Effector memory CD8-positive, alpha-beta T cell (primary cell): ENCODE measurements at regions not wholly inside any gene's neighbourhood (a gene's known extent, or its start where the extent isn't known, plus 50 kb on each side); places are given as distances from the start of the nearest gene placed in this dataset.
"Not testable (repeated sequence)": the region's sequence is repeated elsewhere in the genome, so short reads cannot be mapped to it uniquely, and the experiment has no call there.

Source experiments
- ATAC-seq: fragments of 150-1000 bp; cut with Tn5 transposase; replicated peaks from 2 replicates; pipeline ENCODE4 v1.10.0; 2021; ENCODE audit warnings: mild to moderate bottlenecking, moderate library complexity
- DNase-seq, 3 experiments: peaks; one replicate each; pipeline ENCODE4 v3.0.0; 2021
- H3K27ac Mint-ChIP-seq, 2 donors: one replicate each; pipeline ENCODE4 v1.8.0; 2022; ENCODE audit warnings: mild to moderate bottlenecking in 2 of 2, mixed read lengths in 2 of 2, moderate library complexity in 2 of 2
- H3K27me3 Mint-ChIP-seq, 2 donors: one replicate each; pipeline ENCODE4 v1.8.0; 2022; ENCODE audit warnings: mixed read lengths in 2 of 2
- H3K36me3 Mint-ChIP-seq: one replicate; pipeline ENCODE4 v1.8.0; 2022; ENCODE audit warnings: mild to moderate bottlenecking, moderate library complexity, mixed read lengths; ENCODE audit not compliant: insufficient read depth
- H3K4me1 Mint-ChIP-seq, 2 donors: one replicate each; pipeline ENCODE4 v1.8.0; 2022; ENCODE audit warnings: low read depth in 2 of 2, mixed read lengths in 2 of 2
- H3K4me3 Mint-ChIP-seq, 2 donors: one replicate each; pipeline ENCODE4 v1.8.0; 2022; ENCODE audit warnings: mild to moderate bottlenecking in 2 of 2, mixed read lengths in 2 of 2, moderate library complexity in 2 of 2
- H3K9me3 Mint-ChIP-seq, 2 donors: one replicate each; pipeline ENCODE4 v1.8.0; 2022; ENCODE audit warnings: mixed read lengths in 2 of 2

DNA sequence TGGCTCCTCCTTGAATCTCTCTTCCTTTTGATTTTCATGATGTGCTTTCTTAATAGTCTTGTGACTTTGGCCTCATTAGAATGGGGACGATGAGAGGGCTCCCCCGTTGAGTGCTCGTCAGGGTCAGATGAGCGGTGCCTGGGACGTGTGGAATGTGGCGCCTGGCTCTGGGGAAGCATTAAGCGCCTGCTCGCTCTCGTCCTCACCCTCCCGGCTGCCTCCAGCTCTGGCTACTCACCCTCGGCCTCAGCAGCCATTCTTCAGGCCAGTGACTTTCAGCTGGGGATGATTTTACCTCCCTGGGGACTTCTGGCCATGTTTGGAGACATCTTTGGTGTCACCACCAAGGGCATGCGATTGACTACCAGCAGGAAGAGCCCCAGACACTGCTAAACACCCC, 69.7 kb downstream of the RPS6KA4 start:
- no peak for ATAC-seq
- no peak overlapping the region for H3K27ac Mint-ChIP-seq

DNA sequence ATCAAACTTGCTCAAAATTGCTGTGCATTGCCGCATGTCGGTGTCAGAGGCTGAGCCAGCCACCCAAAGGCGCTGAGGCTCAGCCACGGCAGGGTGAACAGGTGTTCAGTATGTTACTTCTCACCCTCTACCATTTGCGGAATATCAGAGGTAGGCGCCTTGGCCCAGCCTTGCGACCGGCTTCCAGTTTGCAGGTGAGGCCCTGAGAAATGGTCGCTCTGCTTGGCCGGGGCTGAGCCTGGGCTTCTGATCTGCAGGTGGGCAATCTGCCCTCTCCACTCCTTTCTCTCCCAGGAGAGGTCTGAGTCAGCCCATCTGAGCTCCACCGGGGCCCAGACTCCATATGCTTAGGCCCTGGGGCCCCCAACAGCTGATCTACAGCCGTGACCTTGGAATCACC, 71.0 kb downstream of the RPS6KA4 start:
- Mint-ChIP-seq H3K27me3 (peaks cover 19 to 54% of the 10 kb centered on the region in 2 donors), H3K9me3 (no peaks in the 10 kb centered on the region), H3K4me1 (no peaks in the 10 kb centered on the region), H3K36me3 (no peaks in the 10 kb centered on the region), H3K27ac (no peak overlapping the region), H3K4me3 (no peak overlapping the region)
- DNase-seq = no peak
- ATAC-seq = no peak

More for the DNA sequence above, 69.7 kb downstream of the RPS6KA4 start:
- Mint-ChIP-seq H3K4me1 (no peaks in the 10 kb centered on the region), H3K36me3 (no peaks in the 10 kb centered on the region), H3K4me3 (no peak overlapping the region), H3K27me3 (peaks cover 19 to 49% of the 10 kb centered on the region in 2 donors), H3K9me3 (no peaks in the 10 kb centered on the region)
- no peak for DNase-seq

DNA sequence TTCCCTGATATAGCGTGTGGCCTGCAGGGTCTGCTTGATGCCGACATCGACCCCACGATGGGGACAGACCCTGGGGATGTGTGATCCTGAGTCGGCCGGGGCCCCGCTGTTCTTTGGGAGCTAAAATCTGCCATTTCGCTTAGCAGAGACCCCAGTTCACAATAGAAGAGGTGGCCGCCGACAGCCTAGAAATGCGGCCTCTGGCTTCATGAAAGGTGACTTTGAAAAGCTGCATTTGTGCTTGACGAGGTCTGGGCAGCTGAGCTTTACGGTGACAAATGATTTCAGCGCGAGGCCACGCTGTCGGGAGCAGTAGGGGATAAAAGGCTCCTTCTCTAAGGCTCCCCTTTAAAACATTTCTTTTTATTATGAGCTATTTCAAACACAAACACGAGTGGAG, 71.7 kb downstream of the RPS6KA4 start:
- Mint-ChIP-seq H3K4me3 (no peak overlapping the region), H3K9me3 (no peaks in the 10 kb centered on the region), H3K36me3 (no peaks in the 10 kb centered on the region), H3K4me1 (no peaks in the 10 kb centered on the region), H3K27me3 (peaks cover 19 to 58% of the 10 kb centered on the region in 2 donors), H3K27ac (no peak overlapping the region)
- ATAC-seq = no peak
- no peak for DNase-seq

DNA sequence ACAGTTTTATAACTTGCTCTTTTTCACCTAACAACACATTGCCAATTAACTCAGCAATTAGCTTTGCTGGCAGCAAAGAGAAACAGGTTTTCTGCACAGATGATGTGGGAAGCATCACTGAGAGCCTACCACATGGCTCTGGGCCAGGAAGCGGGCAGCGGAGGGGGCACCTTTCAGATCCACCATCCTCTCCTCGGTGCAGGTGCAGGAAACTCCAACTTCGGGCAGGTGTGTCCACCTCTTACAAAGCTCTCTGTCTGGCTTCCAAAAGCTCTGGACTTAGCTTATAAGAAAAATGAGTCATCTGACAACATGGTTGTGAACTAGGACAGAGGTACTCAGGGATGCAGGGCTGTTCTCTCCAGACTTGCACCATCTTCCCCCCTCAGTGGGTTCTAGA, 77.0 kb downstream of the RPS6KA4 start:
- ATAC-seq (no peak), DNase-seq (no peak)
- Mint-ChIP-seq H3K36me3 (peaks cover 3% of the 10 kb centered on the region), H3K4me1 (peaks cover 0 to 3% of the 10 kb centered on the region in 2 donors), H3K27me3 (peaks cover 21 to 81% of the 10 kb centered on the region in 2 donors), H3K9me3 (no peaks in the 10 kb centered on the region), H3K4me3 (no peak overlapping the region), H3K27ac (no peak overlapping the region)

DNA sequence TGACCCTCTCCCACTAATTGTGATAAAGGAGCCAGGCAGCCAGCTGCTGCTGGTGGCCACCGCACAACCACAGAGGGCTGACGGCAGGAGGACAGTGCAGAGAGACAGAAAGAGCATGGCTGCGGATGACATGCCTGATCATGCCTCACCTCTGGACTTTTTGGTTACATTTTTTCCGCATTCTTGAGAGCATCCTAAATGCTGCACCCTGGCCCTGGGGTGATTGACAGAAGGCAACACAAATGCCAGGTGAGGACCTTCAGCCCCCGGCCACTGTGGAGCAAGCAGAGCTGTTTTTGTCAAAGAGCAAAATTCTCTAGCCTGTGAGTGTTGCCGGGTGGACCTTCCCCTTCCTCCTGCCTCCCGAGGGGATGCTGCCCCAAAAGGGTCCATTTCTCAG, 78.5 kb downstream of the RPS6KA4 start:
- no peak for DNase-seq
- H3K9me3 Mint-ChIP-seq = no peaks in the 10 kb centered on the region
- peaks cover 3% of the 10 kb centered on the region for H3K36me3 Mint-ChIP-seq
- ATAC-seq = no peak
- peaks cover 18 to 77% of the 10 kb centered on the region in 2 donors for H3K27me3 Mint-ChIP-seq
- no peak overlapping the region for H3K27ac Mint-ChIP-seq
- H3K4me3 Mint-ChIP-seq = no peak overlapping the region
- peaks cover 0 to 3% of the 10 kb centered on the region in 2 donors for H3K4me1 Mint-ChIP-seq

DNA sequence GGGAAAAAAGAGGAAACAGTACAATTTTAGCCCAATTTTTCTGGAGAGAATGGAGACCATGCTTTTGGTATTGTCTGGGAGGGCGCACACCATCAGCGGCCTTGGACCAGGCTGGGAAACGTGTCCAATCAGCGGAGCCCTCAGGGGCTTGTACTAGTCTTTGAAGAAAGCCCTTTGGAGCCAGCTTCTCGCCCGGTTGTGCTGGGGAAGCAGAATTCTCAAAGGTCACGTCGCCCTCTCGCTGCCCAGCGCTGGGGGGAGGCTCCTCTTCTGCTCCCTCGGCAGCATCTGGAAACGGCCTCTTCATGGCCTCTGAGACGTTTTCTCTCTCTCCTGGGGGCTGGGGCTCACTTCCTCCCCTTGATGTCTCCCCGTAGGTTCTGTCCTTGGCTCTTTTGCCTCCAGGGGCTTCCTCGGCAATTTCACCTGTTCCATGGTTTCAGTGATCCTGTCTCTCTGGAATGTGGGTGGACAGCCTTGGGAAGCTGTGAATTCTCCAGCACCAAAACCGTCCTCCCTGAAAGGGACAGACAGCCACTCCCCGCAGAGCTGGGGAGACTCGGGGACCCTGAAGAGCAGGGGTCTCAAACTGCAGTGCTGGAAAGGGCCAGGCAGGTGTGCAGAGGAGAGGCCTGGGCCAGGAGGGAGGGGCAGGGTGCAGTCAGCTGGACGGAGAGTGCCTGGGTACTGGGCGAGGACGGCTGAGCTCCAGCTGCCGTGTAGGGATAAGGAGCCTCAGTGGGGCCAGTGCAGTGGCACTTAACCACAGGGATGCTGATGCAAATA, 80.2 kb downstream of the RPS6KA4 start:
- Mint-ChIP-seq H3K27me3 (peaks cover 29 to 79% of the 10 kb centered on the region in 2 donors), H3K9me3 (no peaks in the 10 kb centered on the region)

DNA sequence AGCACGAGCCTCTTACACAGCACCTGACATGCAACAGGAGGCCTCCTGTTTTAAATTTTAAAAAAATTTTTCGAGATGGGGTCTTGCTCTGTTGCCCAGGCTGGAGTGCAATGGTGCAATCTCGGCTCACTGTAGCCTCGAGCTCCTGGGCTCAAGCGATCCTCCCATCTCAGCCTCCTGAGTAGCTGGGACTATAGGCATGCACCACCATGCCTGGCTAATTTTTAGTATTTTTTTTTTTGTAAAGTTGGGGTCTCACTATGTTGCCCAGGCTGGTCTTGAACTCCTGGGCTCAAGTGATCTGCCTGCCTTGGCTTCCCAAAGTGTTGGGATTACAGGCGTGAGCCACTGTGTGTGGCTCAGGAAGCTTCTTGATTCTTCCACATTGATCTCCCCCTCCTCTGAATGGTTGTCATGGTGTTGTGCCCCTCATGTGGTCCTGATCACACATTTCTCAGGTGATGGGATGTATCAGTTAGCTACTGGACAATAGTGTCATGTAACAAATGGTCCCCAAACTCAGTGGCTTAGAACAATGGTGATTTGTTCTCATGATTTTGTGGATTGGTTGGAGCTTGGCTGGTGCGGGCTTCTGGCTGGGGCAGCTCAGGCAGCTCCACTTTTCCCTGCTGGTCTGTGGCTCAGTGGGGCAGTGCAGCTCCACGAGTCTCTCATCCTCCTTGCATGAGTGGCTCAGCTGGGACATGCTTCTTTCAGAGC, 81.0 kb downstream of the RPS6KA4 start:
- DNase-seq, H3K36me3 Mint-ChIP-seq, H3K4me3 Mint-ChIP-seq, H3K27ac Mint-ChIP-seq, H3K4me1 Mint-ChIP-seq, H3K9me3 Mint-ChIP-seq, ATAC-seq: not testable (repeated sequence)
- peaks cover 33 to 80% of the 10 kb centered on the region in 2 donors for H3K27me3 Mint-ChIP-seq

More for the DNA sequence above, 80.2 kb downstream of the RPS6KA4 start:
- Mint-ChIP-seq H3K27ac (no peak overlapping the region), H3K4me1 (peaks cover 0 to 3% of the 10 kb centered on the region in 2 donors), H3K4me3 (no peak overlapping the region), H3K36me3 (peaks cover 3% of the 10 kb centered on the region)
- no peak for DNase-seq
- no peak for ATAC-seq

DNA sequence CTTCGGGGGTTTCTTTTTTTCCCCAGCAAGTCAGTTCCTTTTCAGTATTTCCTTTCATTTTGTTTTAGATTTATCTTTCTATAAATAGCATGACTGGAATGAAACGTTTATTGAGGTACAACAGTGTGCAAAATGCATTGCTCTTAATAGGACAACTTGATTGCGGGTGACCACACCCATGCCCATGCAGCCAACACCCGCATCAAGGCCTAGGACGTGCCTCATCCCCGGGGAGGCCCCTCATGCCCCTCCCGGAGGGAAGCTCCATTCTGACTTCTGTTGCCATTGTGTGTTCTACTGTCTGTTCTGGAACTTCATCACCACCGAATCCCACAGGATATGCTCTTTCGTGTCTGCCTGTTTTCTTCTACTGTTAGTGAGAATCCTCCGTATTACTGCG, 82.2 kb downstream of the RPS6KA4 start:
- DNase-seq (no peak), ATAC-seq (no peak)
- no peak overlapping the region for H3K4me3 Mint-ChIP-seq
- no peaks in the 10 kb centered on the region for H3K9me3 Mint-ChIP-seq
- H3K4me1 Mint-ChIP-seq = peaks cover 0 to 3% of the 10 kb centered on the region in 2 donors
- H3K27ac Mint-ChIP-seq = no peak overlapping the region
- H3K27me3 Mint-ChIP-seq = peaks cover 33 to 73% of the 10 kb centered on the region in 2 donors
- peaks cover 1% of the 10 kb centered on the region for H3K36me3 Mint-ChIP-seq

DNA sequence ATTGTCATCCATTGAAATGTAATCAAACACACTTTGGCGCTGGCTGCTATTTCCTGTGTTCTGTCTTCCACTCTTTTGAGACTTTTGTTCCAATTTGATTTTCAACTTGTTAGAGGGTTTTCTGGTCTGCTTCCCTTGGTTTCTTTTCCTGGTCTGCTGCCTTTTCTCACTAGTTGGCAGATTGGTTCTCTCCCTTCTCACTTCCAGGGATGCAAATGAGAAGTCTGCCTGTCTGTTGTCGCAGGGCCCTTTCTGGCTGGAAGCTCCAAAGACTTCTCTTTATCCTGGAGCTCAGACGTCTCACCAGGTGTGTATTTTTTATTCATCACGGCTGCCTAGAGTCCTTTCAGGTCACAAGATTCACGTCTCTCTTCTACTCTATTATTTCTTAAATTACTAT, 84.0 kb downstream of the RPS6KA4 start:
- Mint-ChIP-seq H3K27ac (no peak overlapping the region), H3K27me3 (peaks cover 29 to 71% of the 10 kb centered on the region in 2 donors), H3K9me3 (no peaks in the 10 kb centered on the region), H3K36me3 (no peaks in the 10 kb centered on the region), H3K4me1 (no peaks in the 10 kb centered on the region), H3K4me3 (no peak overlapping the region)
- ATAC-seq = no peak
- no peak for DNase-seq

DNA sequence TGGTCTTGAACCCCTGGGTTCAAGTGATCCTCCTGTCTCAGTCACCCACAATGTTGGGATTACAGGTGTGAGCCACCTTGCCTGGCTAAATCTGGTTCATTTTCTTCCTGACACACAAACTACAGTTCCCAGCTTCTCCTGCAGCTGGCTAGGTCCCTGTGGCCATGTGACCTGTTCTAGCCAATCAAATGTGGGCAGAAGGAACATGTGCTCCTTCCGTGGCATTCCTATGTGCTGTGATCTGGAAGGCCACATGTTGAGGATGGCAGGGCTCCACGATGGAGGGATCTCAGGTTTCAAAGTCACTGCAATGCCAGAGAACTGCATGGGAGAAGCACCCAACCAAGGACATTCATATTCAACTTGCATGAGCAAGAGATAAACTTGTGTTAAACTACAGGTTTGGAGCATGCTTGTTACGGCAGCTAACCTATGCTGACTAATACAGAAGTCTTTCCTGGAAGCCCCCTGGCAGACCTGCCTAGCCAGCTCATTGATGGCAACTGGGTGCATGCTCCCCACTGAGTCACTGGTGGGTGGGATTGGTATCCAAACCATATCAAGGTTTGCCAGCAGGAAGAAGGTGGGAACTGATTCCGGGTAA, 86.0 kb downstream of the RPS6KA4 start:
- Mint-ChIP-seq H3K27me3 (peaks cover 25 to 72% of the 10 kb centered on the region in 2 donors), H3K9me3 (no peaks in the 10 kb centered on the region), H3K27ac (no peak overlapping the region), H3K36me3 (no peaks in the 10 kb centered on the region), H3K4me1 (peaks cover 10 to 13% of the 10 kb centered on the region in 2 donors), H3K4me3 (no peak overlapping the region)
- ATAC-seq (no peak), DNase-seq (no peak)

DNA sequence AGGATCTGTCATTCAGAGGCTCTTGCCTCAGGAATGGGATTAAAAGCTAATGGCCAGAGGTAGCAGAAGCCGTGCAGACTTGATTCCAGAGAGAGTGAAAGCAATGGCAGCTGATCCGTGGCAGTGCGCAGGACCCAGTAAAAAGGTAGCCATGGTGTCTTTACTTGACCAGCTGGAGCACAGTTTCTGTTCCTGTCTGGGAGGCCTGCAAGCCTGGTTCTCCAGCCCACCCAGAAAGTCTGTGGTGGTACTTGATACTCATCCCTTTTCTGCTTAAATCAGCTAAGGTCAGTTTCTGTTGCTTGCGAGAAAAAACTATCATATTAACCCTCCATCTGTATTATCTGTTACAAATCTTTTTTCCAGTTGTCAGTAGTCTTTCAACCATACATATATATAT, 86.7 kb downstream of the RPS6KA4 start:
- DNase-seq = no peak
- H3K4me1 Mint-ChIP-seq = peaks cover 10 to 13% of the 10 kb centered on the region in 2 donors
- H3K27me3 Mint-ChIP-seq = peaks cover 21 to 72% of the 10 kb centered on the region in 2 donors
- no peaks in the 10 kb centered on the region for H3K9me3 Mint-ChIP-seq
- no peak for ATAC-seq
- H3K36me3 Mint-ChIP-seq = no peaks in the 10 kb centered on the region
- no peak overlapping the region for H3K27ac Mint-ChIP-seq
- H3K4me3 Mint-ChIP-seq = no peak overlapping the region

DNA sequence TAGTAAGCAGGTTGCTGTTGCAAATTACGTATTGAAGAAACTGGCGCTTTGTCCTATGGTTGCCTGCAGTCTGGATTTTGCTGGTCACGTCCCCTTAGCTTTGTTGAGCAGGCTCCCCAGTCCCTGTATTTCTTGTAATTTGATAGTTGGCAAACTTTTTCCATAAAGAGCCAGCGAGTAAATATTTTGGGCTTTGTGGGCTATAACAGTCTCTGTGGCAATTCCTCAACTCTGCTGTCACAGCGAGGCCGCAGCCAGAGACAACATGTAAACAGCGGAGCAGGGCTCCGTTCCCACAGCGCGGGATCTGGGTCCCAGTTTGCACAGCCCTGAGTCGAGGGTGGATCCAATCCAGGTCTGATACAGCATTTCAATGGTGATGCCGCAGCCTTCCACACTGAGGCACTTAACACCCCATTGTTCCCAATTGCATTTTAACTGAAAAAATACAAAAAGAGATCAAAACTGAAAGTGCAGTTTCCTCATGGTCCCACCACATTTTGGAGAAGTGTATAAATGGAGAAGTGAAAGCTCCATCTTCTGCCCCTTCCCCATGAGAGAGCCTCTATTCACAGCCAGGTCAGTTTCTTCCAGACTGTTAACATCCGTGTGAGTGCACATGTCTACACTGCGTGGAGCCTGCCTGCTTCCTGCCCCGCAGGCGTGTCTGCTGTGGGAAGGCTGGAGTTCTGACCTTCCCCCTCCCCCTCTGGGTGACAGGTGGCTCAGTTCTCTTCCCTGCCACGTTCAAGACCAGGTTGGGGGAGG, 89.1 kb downstream of the RPS6KA4 start:
- H3K27me3 Mint-ChIP-seq = peaks cover 24 to 64% of the 10 kb centered on the region in 2 donors

More for the DNA sequence above, 89.1 kb downstream of the RPS6KA4 start:
- ATAC-seq (peak; percentile 36), DNase-seq (no peak)
- Mint-ChIP-seq H3K4me3 (peak overlapping the region; percentile 88 to 94), H3K27ac (peak overlapping the region in 1 of 2 donors; percentile 80), H3K4me1 (peaks cover 10 to 13% of the 10 kb centered on the region in 2 donors), H3K36me3 (no peaks in the 10 kb centered on the region), H3K9me3 (no peaks in the 10 kb centered on the region)
